GM21786 (cell line): ENCODE measurements at regions not wholly inside any gene's neighbourhood (a gene's known extent, or its start where the extent isn't known, plus 50 kb on each side); places are given as distances from the start of the nearest gene placed in this dataset.
"Not testable (repeated sequence)": the region's sequence is repeated elsewhere in the genome, so short reads cannot be mapped to it uniquely, and the experiment has no call there.

Experiments
- ATAC-seq: cut with Tn5 transposase; IDR thresholded peaks from one replicate; pipeline ENCODE4 v1.9.1; 2021; ENCODE audit not compliant: unreplicated experiment

- ATAC-seq = no peak
Observed at GRCh38 chr4:131531087-131531486, 1618.0 kb upstream of the PCDH10 start.

GRCh38 chr4:131534944-131535645, 1614.0 kb upstream of the PCDH10 start:
- no peak for ATAC-seq

DNA sequence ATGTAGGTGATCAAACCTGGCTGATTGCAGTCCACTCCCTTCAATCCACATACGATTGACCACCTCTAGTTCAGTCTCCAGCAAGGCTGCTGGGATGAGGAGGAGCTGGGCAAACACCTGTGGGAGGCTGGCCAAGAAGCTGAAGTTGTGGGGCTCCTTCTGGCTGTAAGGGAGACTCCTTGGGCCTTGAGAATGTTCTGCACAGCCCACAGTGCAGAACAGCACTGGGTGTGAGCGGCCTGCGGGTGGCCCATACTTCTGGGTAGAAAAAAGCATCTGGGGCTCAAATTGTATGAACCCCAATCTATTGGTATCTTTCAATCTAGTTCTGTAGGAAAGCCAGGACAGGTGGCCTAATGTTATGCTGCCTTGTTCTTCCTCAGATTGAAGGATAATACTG, 1608.8 kb upstream of the PCDH10 start:
- no peak for ATAC-seq

DNA sequence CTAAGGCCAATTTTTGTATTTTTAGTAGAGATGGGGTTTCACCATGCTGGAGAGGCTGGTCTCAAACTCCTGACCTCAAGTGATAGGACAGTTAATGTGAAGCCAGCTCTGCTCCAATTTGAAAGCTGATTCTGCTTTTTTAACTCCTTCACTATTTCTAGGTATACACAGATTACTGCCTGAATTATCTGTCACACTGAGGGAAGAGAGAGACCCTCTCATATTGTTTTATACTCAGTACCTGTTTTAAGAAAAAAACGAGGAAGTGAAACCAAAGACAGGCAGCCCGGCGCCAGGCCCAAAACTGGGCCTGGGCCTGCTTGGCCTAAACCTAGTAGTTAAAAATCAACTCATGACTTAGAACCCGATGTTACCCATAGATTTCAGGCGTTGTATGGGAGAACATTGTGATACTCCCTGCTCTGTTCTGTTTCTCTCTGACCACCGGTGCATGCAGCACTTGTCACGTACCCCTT, 1601.5 kb upstream of the PCDH10 start:
- peak; percentile 81 for ATAC-seq

DNA sequence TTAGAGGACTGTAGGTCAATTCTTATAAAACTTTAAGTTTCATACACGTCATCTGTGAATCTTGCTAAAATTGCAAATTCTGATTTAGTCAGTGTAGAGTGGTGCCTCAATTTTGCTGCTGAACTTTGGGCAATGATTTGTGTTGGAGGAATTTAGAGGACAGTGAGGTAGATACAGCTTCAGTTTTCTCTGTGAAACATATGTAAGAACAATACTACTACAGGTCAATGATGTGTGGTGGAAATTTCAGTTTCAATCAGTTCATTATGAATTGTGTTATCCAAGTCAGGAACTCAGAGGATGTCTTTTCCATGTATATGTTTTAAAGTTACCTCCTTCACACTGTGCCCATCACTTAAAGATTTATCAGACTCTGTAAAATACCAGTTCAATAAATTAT, 1597.8 kb upstream of the PCDH10 start:
- no peak for ATAC-seq

DNA sequence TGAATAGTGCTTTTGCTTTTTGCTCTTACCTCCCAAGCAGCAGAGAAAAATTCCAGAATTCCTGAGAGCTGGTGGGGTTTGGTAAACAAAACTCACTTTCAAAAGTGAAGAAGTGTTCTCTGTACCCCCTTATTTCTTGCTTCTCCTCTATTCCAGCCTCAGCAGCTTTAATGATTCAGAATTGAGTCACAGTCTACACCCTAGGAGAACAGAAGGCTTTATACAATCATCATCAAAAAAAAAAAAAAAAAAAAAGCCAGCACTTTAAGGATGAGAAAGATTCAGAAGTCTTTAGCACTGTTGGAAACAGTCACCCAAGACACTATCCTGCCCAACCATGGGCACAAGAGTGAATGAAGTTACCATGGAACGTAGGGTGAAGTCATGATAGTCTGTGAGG, 1583.1 kb upstream of the PCDH10 start:
- ATAC-seq = no peak

- ATAC-seq = no peak
Observed at GRCh38 chr4:131584587-131584986, 1564.5 kb upstream of the PCDH10 start.

DNA sequence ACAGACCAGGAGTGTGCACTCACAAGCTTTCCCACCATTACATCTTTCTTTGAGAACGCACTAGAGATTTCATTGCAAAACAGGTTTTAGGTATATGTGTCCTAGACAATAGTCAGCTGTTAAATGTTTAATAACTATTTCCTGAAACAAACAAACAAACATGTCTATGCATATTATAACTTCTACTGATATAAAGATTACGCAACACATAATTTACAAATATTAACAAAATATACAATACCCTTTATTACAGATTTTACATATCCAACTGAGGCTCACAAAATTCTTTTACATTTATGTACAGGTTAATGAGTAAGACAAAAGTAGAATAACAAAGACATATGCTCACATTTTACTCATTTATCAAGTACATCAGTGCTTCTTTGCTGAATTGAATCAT, 1554.0 kb upstream of the PCDH10 start:
- ATAC-seq = no peak

DNA sequence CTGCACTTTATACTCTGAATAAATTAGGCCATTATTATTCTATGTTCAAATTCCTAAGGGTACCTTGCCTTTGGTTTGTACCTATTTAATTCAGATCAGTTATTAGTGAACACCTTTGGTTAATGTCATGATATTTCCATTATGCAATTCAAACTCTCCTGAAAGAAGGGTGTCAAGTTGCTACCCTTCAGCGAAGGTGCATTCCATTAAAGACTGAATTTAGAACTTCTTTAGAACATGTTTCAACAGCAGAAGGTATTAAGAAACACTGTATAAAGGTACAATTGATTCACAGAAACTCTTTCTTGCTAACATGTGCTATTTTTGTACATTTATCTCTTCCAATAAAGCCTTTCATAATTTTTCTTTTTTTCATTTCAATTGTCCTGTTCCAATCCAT, 1545.4 kb upstream of the PCDH10 start:
- no peak for ATAC-seq

- no peak for ATAC-seq
Observed at GRCh38 chr4:131609039-131609438, 1540.1 kb upstream of the PCDH10 start.

DNA sequence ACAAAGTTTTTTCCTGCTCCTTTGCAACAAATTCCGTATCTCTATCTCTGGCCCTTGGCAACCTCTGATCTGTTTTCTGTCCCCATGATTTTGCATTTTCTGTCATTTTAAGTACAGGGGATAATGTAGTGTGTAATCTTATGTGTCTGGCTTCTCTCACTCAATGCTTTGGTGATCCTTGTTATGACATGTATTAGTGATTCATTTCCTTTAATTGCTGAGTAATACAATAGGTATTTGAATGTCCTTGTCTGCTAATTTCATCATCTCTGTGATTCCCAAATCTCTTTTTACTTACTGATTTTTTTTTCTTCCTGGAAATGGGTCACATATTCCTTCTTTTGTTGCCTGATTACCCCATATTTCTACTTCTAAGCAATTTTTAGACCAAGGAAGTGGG, 1538.6 kb upstream of the PCDH10 start:
- not testable (repeated sequence) for ATAC-seq

DNA sequence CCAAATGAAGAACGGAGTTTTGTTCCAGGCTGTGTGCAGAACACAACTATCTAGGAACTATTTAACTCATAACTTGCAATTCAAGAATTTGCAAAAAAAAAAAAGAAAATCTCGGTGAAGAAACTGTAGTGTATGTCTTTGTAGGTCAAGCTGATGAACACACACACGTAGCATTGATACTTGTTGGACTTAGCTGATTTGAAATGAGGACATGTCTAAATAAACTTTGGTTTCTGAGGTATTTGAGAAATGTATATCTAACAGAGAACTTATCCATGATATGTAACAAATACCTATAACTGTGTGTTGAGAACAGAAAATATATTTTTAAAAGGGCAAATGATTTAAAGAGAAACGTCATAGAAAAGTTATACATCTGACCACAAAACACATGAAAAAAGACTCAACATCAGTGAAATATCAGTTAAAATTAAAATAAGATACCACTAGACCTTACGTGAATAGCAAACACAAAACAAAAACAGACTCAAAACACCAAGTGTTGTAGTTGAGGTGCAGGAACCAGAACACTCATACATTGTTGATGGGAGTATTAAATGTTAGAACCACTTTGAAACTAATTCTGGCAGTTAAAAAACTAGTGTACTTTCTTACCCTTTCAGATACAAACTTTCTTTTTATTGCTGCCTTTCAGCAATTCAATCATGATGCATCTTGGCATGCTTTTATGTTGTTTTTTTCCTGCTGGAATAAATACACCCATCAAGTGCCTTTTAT, 1535.8 kb upstream of the PCDH10 start:
- peak; percentile 35 for ATAC-seq

- peak; percentile 77 for ATAC-seq
Observed at GRCh38 chr4:131613824-131614216, 1535.3 kb upstream of the PCDH10 start.

DNA sequence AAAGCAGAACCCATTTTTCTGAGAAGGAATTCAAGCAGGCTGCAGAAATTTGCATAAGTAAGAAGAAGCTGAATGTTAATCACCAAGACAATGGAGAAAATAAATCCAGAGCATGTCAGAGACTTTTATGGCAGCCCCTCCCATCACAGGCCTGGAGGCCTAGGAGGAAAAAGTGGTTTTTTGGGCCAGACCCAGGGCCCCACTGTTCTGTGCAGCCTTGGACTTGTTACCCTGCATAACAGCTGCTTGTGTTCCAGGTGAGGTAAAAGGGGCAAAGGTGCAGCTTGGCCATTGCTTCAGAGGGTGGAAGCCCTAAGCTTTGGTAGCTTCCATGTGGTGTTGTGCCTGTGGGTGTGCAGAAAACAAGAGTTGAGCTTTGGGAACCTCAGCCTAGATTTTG, 1516.2 kb upstream of the PCDH10 start:
- no peak for ATAC-seq

- no peak for ATAC-seq
Observed at GRCh38 chr4:131635191-131635590, 1513.9 kb upstream of the PCDH10 start.

DNA sequence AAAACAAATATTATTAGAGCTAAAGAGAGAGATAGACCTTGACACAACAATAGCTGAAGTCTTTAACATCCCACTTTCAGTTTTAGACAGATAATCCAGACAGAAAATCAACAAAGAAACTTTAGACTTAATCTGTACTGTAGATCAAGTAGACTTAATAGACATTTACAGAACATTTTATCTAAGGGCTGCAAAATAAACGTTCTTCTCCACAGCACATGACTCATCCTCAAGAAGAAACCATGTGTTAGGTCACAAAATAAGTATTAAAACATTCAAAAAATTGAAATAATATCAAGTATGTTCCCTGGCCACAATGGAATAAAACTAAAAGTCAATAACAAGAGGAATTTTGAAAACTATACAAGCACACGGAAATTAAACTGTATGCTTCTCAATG, 1510.3 kb upstream of the PCDH10 start:
- no peak for ATAC-seq

DNA sequence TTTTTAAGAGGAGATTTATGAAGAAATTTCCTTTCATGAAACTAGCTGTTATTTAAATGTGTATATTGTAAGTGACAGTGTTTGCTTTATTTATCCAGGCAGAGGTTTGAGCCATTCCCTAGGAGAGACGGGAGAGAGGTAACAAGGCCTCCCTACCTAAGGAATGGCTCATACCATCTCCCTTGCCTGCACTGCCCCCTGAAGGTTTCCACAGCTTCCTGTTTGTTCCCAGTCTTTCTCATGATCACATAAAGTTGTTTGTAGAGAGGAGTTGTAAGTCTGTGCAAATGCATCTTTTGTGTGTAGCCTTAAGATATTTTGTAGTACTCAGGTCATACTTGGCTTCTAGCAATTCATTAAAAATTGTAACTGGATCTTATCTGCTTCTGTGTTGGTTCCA, 1504.5 kb upstream of the PCDH10 start:
- no peak for ATAC-seq

DNA sequence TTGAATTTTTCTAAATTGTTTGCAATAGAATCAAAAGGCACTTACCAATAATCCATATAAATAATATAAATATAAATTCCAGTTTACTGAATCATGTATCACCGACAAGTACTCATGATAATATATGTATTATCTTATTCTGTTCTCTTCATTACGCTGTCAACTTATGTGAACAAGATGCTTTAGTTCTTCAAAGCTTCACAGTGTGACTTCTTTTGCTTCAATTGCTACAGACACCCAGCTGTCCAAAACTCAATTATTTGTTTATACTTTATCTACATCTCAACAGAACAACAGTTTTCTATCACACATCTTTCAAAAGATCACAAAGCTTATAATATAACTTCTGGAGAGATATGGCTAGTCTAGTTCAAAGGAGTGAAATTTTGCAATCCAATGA, 1499.9 kb upstream of the PCDH10 start:
- ATAC-seq = no peak

- no peak for ATAC-seq
Observed at GRCh38 chr4:131650951-131651350, 1498.1 kb upstream of the PCDH10 start.

DNA sequence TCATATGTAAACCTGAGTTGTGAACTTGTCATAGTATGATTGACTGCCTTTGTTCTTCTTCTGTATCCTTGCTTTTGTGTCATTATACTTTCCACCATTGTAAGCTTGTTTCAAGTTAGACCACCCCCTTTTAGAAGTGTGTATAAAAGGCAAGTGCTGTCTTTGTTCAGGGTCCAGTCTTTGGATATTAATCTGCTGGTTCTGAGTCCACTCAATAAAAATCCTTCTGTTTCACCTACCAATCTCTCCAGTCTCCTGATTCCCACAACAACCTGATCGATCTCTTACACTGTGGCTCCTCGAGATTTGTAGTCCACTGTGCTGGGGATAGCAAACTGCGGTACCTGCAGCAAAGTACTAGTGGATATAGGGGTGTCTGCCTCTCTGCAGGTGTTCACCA, 1465.8 kb upstream of the PCDH10 start:
- not testable (repeated sequence) for ATAC-seq

- ATAC-seq = no peak
Observed at GRCh38 chr4:131721883-131722282, 1427.2 kb upstream of the PCDH10 start.

DNA sequence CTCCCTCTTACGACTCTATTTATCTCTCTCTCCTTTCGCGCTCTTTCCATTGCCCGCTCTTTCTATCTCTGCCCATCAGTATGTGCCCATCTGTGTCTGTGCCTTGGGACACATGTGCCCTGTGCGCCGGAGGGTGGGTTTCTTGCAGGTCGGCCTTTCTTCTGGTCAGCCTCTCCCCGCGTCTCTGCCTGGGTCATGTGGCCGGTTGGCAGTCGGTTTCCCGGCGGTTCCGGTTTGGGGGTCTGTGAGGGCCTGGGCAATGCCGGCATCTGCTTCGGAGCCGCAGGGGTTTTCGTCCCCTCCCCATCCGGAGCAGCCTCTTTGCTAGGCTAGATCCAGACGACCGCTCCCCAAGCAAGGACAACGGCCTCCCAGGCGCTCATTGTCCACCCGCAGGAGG, 1426.0 kb upstream of the PCDH10 start:
- not testable (repeated sequence) for ATAC-seq

DNA sequence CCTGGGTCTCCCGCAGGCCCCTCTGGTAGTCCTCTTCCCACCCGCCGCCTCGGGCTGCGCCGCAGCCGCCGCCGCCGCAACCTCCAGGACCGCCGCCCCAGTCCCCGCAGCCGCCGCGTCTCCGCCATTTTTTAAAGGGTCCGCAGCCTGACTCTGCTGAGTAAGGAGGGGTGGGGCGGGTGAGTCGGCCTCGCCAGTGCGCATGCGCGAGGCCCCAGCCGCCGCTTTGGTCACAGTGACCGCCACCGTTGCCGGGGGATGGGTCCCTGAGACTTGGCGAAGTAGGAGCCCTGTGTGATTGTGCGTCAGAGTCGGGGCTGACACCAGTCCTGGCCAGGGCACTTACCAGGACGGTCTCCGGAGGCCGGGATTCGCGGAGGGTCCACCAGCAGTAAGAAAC, 1424.2 kb upstream of the PCDH10 start:
- not testable (repeated sequence) for ATAC-seq
